ENCODE measurements at regions not wholly inside any gene's neighbourhood (a gene's known extent, or its start where the extent isn't known, plus 50 kb on each side); places are given as distances from the start of the nearest gene placed in this dataset.
A peak's percentile ranks its signal among the peaks of the same experiment; 100 is the strongest.

DNA sequence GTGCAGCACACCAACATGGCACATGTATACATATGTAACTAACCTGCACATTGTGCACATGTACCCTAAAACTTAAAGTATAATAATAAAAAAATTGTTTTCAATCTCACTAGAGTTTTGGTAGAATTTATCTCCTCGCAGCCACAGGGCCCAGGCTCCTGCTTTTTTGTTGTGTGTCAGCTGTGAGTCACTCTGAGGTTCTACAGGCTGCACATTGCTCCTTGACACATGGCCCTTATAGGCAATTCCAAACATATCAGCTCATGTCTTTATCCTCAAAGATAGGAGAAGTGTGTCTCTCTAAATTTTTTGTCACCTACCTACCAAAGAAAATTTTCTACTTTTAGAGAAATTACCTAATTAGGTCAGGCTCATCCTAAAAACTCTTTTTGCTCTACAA, 252.1 kb upstream of the ADGRL3 start:
- H3K4me2 ChIP-seq (ENCODE audit: low read length), result no peak overlapping the region
- H2AK5ac ChIP-seq (ENCODE audit: low read length), result no peak overlapping the region
- H3K23ac ChIP-seq (ENCODE audit: low read length), result no peak overlapping the region
- no peak overlapping the region for H2BK5ac ChIP-seq (ENCODE audit: low read length)
- no peak overlapping the region for H3K4ac ChIP-seq (ENCODE audit: low read depth, low read length)
- H3K27me3 ChIP-seq (ENCODE audit: insufficient read depth, low read length, poor library complexity), result no peaks in the 10 kb centered on the region
- no peaks in the 10 kb centered on the region for H3K79me1 ChIP-seq (ENCODE audit: low read length)
- no peak overlapping the region for H4K8ac ChIP-seq (ENCODE audit: low read depth, low read length)
- no peaks in the 10 kb centered on the region for H3K36me3 ChIP-seq (ENCODE audit: control insufficient read depth, insufficient read depth, low read length)
- no peaks in the 10 kb centered on the region for H3K4me1 ChIP-seq (ENCODE audit: control insufficient read depth, low read depth, low read length)
- H2BK15ac ChIP-seq (replicated peaks; ENCODE audit: low read depth), result no peak overlapping the region
- H3K18ac ChIP-seq (ENCODE audit: low read length), result no peak overlapping the region
- WGBS (ENCODE audit: extremely low coverage, insufficient coverage, low lambda C conversion rate), result no CpG with 5 or more reads among the region's 1 CpG
- H3K4me3 ChIP-seq (ENCODE audit: low read length), result no peak overlapping the region
- DNase-seq, result no peak
- H4K5ac ChIP-seq (ENCODE audit: low read length), result no peak overlapping the region
- H3K27ac ChIP-seq (ENCODE audit: low read depth, low read length), result no peak overlapping the region
- no peak overlapping the region for H3K56ac ChIP-seq (ENCODE audit: low read length)
- H3K79me2 ChIP-seq (ENCODE audit: control insufficient read depth, insufficient read depth, low read length), result no peaks in the 10 kb centered on the region
- no peak overlapping the region for H2BK120ac ChIP-seq (ENCODE audit: low read depth, low read length)
- no peak overlapping the region for H3K9ac ChIP-seq (ENCODE audit: low read length)

DNA sequence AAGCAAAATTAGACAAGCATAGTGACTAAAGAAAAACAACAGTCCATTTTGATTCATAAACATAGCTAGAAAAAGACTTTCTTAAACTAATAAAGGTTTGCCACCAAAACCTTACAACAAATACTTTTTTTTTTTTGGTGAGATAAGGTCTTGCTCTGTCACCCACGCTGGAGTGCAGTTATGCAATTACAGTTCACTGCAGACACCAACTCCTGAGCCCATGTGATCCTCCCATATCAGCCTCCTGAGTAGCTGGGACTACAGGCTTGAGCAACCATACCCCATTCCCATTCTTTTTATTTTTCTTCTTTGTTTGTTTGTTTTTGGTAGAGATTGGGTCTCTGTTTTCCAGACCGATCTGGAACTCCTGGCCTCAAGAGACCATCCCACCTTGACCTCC, 247.2 kb upstream of the ADGRL3 start:
- Histone ChIP-seq H3K79me2 (ENCODE audit: control insufficient read depth, insufficient read depth, low read length) (no peaks in the 10 kb centered on the region), H3K18ac (ENCODE audit: low read length) (no peak overlapping the region), H3K9ac (ENCODE audit: low read length) (no peak overlapping the region), H3K4me3 (ENCODE audit: low read length) (no peak overlapping the region), H2BK15ac (replicated peaks; ENCODE audit: low read depth) (no peak overlapping the region), H3K36me3 (ENCODE audit: control insufficient read depth, insufficient read depth, low read length) (no peaks in the 10 kb centered on the region), H3K23ac (ENCODE audit: low read length) (no peak overlapping the region), H3K56ac (ENCODE audit: low read length) (no peak overlapping the region), H3K27ac (ENCODE audit: low read depth, low read length) (no peak overlapping the region), H3K79me1 (ENCODE audit: low read length) (no peaks in the 10 kb centered on the region), H2BK120ac (ENCODE audit: low read depth, low read length) (no peak overlapping the region), H4K8ac (ENCODE audit: low read depth, low read length) (no peak overlapping the region), H2BK5ac (ENCODE audit: low read length) (no peak overlapping the region), H4K5ac (ENCODE audit: low read length) (no peak overlapping the region), H3K4ac (ENCODE audit: low read depth, low read length) (no peak overlapping the region), H3K4me1 (ENCODE audit: control insufficient read depth, low read depth, low read length) (no peaks in the 10 kb centered on the region), H2AK5ac (ENCODE audit: low read length) (no peak overlapping the region), H3K27me3 (ENCODE audit: insufficient read depth, low read length, poor library complexity) (no peaks in the 10 kb centered on the region), H3K4me2 (ENCODE audit: low read length) (no peak overlapping the region)
- no CpG with 5 or more reads among the region's 2 CpGs for WGBS (ENCODE audit: extremely low coverage, insufficient coverage, low lambda C conversion rate)
- DNase-seq, result no peak

DNA sequence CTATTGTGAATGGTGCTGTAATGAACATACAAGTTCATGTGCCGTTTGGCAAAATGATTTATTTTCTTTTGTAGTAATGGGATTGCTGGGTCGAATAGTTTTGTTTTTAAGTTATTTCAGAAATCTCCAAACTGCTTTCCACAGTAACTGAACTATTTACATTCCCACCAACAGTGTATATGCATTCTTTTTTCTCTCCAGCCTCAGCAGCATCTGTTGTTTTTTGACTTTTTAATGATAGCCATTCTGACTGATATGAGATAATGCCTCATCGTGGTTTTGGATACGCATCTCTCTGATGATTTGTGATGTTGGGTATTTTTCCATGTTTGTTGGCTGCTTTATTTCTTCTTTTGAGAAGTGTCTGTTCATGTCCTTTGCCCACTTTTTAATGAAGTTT, 246.3 kb upstream of the ADGRL3 start:
- Histone ChIP-seq H4K8ac (ENCODE audit: low read depth, low read length) (no peak overlapping the region), H3K4me2 (ENCODE audit: low read length) (no peak overlapping the region), H3K4me1 (ENCODE audit: control insufficient read depth, low read depth, low read length) (no peaks in the 10 kb centered on the region), H3K27me3 (ENCODE audit: insufficient read depth, low read length, poor library complexity) (no peaks in the 10 kb centered on the region), H2AK5ac (ENCODE audit: low read length) (no peak overlapping the region), H2BK15ac (replicated peaks; ENCODE audit: low read depth) (no peak overlapping the region), H2BK5ac (ENCODE audit: low read length) (no peak overlapping the region), H3K23ac (ENCODE audit: low read length) (no peak overlapping the region), H3K79me1 (ENCODE audit: low read length) (no peaks in the 10 kb centered on the region), H3K18ac (ENCODE audit: low read length) (no peak overlapping the region), H4K5ac (ENCODE audit: low read length) (no peak overlapping the region), H3K9ac (ENCODE audit: low read length) (no peak overlapping the region), H3K36me3 (ENCODE audit: control insufficient read depth, insufficient read depth, low read length) (no peaks in the 10 kb centered on the region), H2BK120ac (ENCODE audit: low read depth, low read length) (no peak overlapping the region), H3K79me2 (ENCODE audit: control insufficient read depth, insufficient read depth, low read length) (no peaks in the 10 kb centered on the region), H3K27ac (ENCODE audit: low read depth, low read length) (no peak overlapping the region), H3K4me3 (ENCODE audit: low read length) (no peak overlapping the region), H3K56ac (ENCODE audit: low read length) (no peak overlapping the region), H3K4ac (ENCODE audit: low read depth, low read length) (no peak overlapping the region)
- WGBS (ENCODE audit: extremely low coverage, insufficient coverage, low lambda C conversion rate), result no CpG with 5 or more reads among the region's 4 CpGs
- DNase-seq, result no peak

DNA sequence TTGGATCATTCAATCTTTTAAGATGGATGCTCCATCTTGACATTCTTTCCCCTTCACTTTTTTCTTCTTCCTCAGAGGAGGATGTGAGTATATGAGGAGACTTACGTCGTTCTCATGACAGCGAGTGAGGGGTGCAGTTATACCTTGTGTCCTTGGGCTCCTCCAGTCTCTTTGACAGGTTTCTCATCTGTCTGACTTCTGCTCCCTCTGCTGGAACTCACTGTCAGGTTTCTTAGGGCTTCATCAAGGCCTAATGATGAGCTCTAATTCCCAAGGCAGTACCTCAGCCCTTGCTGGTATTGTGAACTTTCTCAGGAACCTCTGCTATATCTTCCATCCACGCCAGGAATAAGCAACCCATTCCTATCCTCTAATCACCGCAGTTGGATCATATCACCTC, 237.8 kb upstream of the ADGRL3 start:
- H3K79me2 ChIP-seq (ENCODE audit: control insufficient read depth, insufficient read depth, low read length), result no peaks in the 10 kb centered on the region
- H3K9ac ChIP-seq (ENCODE audit: low read length), result no peak overlapping the region
- no peaks in the 10 kb centered on the region for H3K27me3 ChIP-seq (ENCODE audit: insufficient read depth, low read length, poor library complexity)
- no CpG with 5 or more reads among the region's 5 CpGs for WGBS (ENCODE audit: extremely low coverage, insufficient coverage, low lambda C conversion rate)
- no peak overlapping the region for H3K27ac ChIP-seq (ENCODE audit: low read depth, low read length)
- H4K8ac ChIP-seq (ENCODE audit: low read depth, low read length), result no peak overlapping the region
- no peak overlapping the region for H4K5ac ChIP-seq (ENCODE audit: low read length)
- H2BK120ac ChIP-seq (ENCODE audit: low read depth, low read length), result no peak overlapping the region
- no peak overlapping the region for H2BK5ac ChIP-seq (ENCODE audit: low read length)
- no peak overlapping the region for H2AK5ac ChIP-seq (ENCODE audit: low read length)
- no peaks in the 10 kb centered on the region for H3K79me1 ChIP-seq (ENCODE audit: low read length)
- H3K4me1 ChIP-seq (ENCODE audit: control insufficient read depth, low read depth, low read length), result no peaks in the 10 kb centered on the region
- H3K18ac ChIP-seq (ENCODE audit: low read length), result no peak overlapping the region
- DNase-seq, result peak; percentile 61
- H3K36me3 ChIP-seq (ENCODE audit: control insufficient read depth, insufficient read depth, low read length), result no peaks in the 10 kb centered on the region
- H3K4me2 ChIP-seq (ENCODE audit: low read length), result no peak overlapping the region
- H3K56ac ChIP-seq (ENCODE audit: low read length), result no peak overlapping the region
- no peak overlapping the region for H3K4ac ChIP-seq (ENCODE audit: low read depth, low read length)
- H3K4me3 ChIP-seq (ENCODE audit: low read length), result no peak overlapping the region
- H3K23ac ChIP-seq (ENCODE audit: low read length), result no peak overlapping the region
- no peak overlapping the region for H2BK15ac ChIP-seq (replicated peaks; ENCODE audit: low read depth)

DNA sequence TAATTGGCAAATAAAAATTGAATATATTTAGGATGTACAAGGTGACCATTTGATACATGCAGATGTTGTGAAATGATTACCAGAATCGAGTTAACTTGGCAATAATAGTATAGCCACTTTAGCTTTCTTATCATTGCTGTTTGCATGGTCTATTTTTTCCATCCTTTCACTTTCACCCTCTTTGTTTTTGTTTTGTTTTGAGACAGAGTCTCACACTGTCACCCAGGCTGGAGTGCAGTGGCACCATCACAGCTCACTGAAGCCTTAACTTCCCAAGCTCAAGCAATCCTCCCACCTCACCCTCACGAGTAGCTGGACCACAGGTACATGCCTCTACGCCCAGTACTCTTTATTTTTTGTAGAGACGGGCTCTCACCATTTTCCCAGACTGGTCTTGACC, 218.6 kb upstream of the ADGRL3 start:
- Histone ChIP-seq H3K56ac (ENCODE audit: low read length) (no peak overlapping the region), H3K27ac (ENCODE audit: low read depth, low read length) (no peak overlapping the region), H3K9ac (ENCODE audit: low read length) (no peak overlapping the region), H3K36me3 (ENCODE audit: control insufficient read depth, insufficient read depth, low read length) (no peaks in the 10 kb centered on the region), H3K23ac (ENCODE audit: low read length) (no peak overlapping the region), H4K5ac (ENCODE audit: low read length) (no peak overlapping the region), H2AK5ac (ENCODE audit: low read length) (no peak overlapping the region), H3K79me2 (ENCODE audit: control insufficient read depth, insufficient read depth, low read length) (no peaks in the 10 kb centered on the region), H4K8ac (ENCODE audit: low read depth, low read length) (no peak overlapping the region), H3K18ac (ENCODE audit: low read length) (no peak overlapping the region), H3K4me1 (ENCODE audit: control insufficient read depth, low read depth, low read length) (no peaks in the 10 kb centered on the region), H3K4ac (ENCODE audit: low read depth, low read length) (no peak overlapping the region), H2BK120ac (ENCODE audit: low read depth, low read length) (no peak overlapping the region), H2BK5ac (ENCODE audit: low read length) (no peak overlapping the region), H2BK15ac (replicated peaks; ENCODE audit: low read depth) (no peak overlapping the region), H3K79me1 (ENCODE audit: low read length) (no peaks in the 10 kb centered on the region), H3K4me2 (ENCODE audit: low read length) (no peak overlapping the region), H3K27me3 (ENCODE audit: insufficient read depth, low read length, poor library complexity) (no peaks in the 10 kb centered on the region), H3K4me3 (ENCODE audit: low read length) (no peak overlapping the region)
- DNase-seq, result no peak
- no CpG with 5 or more reads among the region's 4 CpGs for WGBS (ENCODE audit: extremely low coverage, insufficient coverage, low lambda C conversion rate)

DNA sequence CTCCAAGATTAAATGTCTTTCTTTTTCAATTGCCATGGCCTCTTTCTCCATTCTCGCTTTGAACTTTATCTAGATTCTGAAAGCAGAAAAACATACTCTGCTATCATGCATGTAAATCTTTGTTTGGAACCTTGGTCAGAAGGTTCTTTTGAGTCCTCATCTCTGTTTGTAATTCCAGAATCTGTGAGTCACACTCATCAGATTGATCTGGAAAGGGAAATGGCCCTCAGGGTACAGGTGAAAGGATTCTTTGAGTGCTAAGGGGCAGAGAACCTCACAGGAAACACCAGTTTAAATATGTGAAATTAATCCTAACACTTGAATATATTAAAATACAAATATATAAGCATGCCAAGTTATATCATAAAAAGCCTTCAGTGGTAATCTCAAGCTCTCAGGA, 211.0 kb upstream of the ADGRL3 start:
- Histone ChIP-seq H3K4me2 (ENCODE audit: low read length) (no peak overlapping the region), H3K23ac (ENCODE audit: low read length) (no peak overlapping the region), H3K9ac (ENCODE audit: low read length) (no peak overlapping the region), H2BK120ac (ENCODE audit: low read depth, low read length) (no peak overlapping the region), H3K4ac (ENCODE audit: low read depth, low read length) (no peak overlapping the region), H2BK5ac (ENCODE audit: low read length) (no peak overlapping the region), H3K27me3 (ENCODE audit: insufficient read depth, low read length, poor library complexity) (no peaks in the 10 kb centered on the region), H3K79me2 (ENCODE audit: control insufficient read depth, insufficient read depth, low read length) (no peaks in the 10 kb centered on the region), H3K56ac (ENCODE audit: low read length) (no peak overlapping the region), H2BK15ac (replicated peaks; ENCODE audit: low read depth) (no peak overlapping the region), H3K4me3 (ENCODE audit: low read length) (no peak overlapping the region), H3K27ac (ENCODE audit: low read depth, low read length) (no peak overlapping the region), H3K4me1 (ENCODE audit: control insufficient read depth, low read depth, low read length) (no peaks in the 10 kb centered on the region), H2AK5ac (ENCODE audit: low read length) (no peak overlapping the region), H3K79me1 (ENCODE audit: low read length) (no peaks in the 10 kb centered on the region), H3K36me3 (ENCODE audit: control insufficient read depth, insufficient read depth, low read length) (no peaks in the 10 kb centered on the region), H3K18ac (ENCODE audit: low read length) (no peak overlapping the region), H4K8ac (ENCODE audit: low read depth, low read length) (no peak overlapping the region), H4K5ac (ENCODE audit: low read length) (no peak overlapping the region)
- WGBS (ENCODE audit: extremely low coverage, insufficient coverage, low lambda C conversion rate), result no CpG with 5 or more reads among the region's 1 CpG
- DNase-seq, result peak; percentile 5

Data from mesendoderm (in vitro differentiated cells).